HL-60 (cell line): ENCODE measurements at regions not wholly inside any gene's neighbourhood (a gene's known extent, or its start where the extent isn't known, plus 50 kb on each side); places are given as distances from the start of the nearest gene placed in this dataset.

ENCODE experiments used
- DNase-seq, 2 experiments: peaks; one replicate each; pipeline ENCODE4 v3.0.0-alpha.2; 2010 to 2020; ENCODE audit warnings: low read depth in 1 of 2, low spot score in 1 of 2
- H3K27ac ChIP-seq: fragments of 250-450 bp; sonication (Bioruptor Pico); replicated peaks from 2 replicates; pipeline ENCODE4 v1.5.1; 2020; ENCODE audit warnings: mild to moderate bottlenecking, moderate library complexity
- H3K27me3 ChIP-seq: fragments of 250-450 bp; sonication (Bioruptor Pico); 2 replicates; pipeline ENCODE4 v1.5.1; 2021; ENCODE audit warnings: mild to moderate bottlenecking, moderate library complexity; ENCODE audit not compliant: insufficient read depth, poor library complexity, severe bottlenecking
- H3K4me3 ChIP-seq: replicated peaks from 2 replicates; pipeline ENCODE4 v1.5.1; 2011; ENCODE audit warnings: mild to moderate bottlenecking, control low read depth, low read length; ENCODE audit not compliant: insufficient read depth
- GABPA ChIP-seq: IDR thresholded peaks from 2 replicates; pipeline ENCODE4 v1.6.1; 2012; ENCODE audit warnings: low read depth
- POLR2AphosphoS5 ChIP-seq: IDR thresholded peaks from 2 replicates; pipeline ENCODE4 v1.6.1; 2012; ENCODE audit warnings: low read depth
- SPI1 ChIP-seq: IDR thresholded peaks from 2 replicates; pipeline ENCODE4 v1.6.1; 2012; ENCODE audit warnings: low read depth, mild to moderate bottlenecking, borderline replicate concordance
- TF ChIP-seq, protein P1 (sequence below): IDR thresholded peaks from one replicate; pipeline ENCODE4 v1.5.1; 2011; ENCODE audit warnings: low read length, control low read depth, inconsistent platforms; ENCODE audit not compliant: insufficient read depth
- TF ChIP-seq, protein P2 (sequence below): IDR thresholded peaks from 2 replicates; pipeline ENCODE4 v1.6.1; 2012; ENCODE audit warnings: low read depth; ENCODE audit not compliant: insufficient replicate concordance

DNA sequence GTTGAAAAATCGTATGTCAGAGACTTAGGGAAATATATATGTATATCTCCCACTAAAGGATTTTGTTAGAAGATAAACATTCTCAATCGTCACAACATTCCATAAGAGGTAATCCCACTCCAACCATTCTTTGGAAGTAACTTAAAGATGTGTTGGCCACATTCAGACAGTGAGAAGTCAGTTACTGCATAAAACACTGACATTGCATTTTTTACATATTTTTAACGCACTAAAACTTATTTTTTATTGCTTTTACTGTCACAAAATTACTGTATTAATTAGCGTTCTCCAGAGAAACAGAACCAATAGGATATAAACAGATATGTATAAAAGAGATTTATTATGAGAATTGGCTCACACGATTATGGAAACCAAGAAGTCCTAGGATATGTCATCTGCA lies 74.3 kb upstream of the VGLL2 start:
- no peak overlapping the region for H3K4me3 ChIP-seq
- peaks cover 4% of the 10 kb centered on the region for H3K27me3 ChIP-seq
- DNase-seq, result no peak
- TF ChIP-seq GABPA (no peak), SPI1 (no peak), POLR2AphosphoS5 (no peak)
- TF ChIP-seq, protein P1, sequence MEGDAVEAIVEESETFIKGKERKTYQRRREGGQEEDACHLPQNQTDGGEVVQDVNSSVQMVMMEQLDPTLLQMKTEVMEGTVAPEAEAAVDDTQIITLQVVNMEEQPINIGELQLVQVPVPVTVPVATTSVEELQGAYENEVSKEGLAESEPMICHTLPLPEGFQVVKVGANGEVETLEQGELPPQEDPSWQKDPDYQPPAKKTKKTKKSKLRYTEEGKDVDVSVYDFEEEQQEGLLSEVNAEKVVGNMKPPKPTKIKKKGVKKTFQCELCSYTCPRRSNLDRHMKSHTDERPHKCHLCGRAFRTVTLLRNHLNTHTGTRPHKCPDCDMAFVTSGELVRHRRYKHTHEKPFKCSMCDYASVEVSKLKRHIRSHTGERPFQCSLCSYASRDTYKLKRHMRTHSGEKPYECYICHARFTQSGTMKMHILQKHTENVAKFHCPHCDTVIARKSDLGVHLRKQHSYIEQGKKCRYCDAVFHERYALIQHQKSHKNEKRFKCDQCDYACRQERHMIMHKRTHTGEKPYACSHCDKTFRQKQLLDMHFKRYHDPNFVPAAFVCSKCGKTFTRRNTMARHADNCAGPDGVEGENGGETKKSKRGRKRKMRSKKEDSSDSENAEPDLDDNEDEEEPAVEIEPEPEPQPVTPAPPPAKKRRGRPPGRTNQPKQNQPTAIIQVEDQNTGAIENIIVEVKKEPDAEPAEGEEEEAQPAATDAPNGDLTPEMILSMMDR, result no peak
- TF ChIP-seq, protein P2, sequence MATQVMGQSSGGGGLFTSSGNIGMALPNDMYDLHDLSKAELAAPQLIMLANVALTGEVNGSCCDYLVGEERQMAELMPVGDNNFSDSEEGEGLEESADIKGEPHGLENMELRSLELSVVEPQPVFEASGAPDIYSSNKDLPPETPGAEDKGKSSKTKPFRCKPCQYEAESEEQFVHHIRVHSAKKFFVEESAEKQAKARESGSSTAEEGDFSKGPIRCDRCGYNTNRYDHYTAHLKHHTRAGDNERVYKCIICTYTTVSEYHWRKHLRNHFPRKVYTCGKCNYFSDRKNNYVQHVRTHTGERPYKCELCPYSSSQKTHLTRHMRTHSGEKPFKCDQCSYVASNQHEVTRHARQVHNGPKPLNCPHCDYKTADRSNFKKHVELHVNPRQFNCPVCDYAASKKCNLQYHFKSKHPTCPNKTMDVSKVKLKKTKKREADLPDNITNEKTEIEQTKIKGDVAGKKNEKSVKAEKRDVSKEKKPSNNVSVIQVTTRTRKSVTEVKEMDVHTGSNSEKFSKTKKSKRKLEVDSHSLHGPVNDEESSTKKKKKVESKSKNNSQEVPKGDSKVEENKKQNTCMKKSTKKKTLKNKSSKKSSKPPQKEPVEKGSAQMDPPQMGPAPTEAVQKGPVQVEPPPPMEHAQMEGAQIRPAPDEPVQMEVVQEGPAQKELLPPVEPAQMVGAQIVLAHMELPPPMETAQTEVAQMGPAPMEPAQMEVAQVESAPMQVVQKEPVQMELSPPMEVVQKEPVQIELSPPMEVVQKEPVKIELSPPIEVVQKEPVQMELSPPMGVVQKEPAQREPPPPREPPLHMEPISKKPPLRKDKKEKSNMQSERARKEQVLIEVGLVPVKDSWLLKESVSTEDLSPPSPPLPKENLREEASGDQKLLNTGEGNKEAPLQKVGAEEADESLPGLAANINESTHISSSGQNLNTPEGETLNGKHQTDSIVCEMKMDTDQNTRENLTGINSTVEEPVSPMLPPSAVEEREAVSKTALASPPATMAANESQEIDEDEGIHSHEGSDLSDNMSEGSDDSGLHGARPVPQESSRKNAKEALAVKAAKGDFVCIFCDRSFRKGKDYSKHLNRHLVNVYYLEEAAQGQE, result no peak
- H3K27ac ChIP-seq, result no peak overlapping the region

DNA sequence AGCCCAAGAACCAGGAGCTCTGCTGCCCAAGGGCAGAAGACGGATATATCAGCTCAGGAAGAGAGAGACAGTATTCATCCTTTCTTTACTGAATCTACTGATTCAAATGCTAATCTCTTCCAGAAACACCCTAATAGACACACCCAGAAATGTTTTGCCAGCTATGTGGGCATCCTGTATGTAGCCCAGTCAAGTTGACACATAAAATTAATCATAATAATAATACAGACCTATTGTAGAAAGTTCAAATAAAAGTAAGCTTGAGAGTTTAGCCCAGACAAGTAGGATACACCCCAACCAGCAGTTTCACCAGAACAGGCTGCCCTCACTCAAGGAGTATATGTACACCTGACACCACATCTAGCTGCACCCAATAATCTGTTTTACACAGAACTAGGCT lies 73.9 kb upstream of the VGLL2 start:
- DNase-seq, result no peak
- Histone ChIP-seq H3K27ac (no peak overlapping the region), H3K27me3 (peaks cover 4% of the 10 kb centered on the region), H3K4me3 (no peak overlapping the region)
- TF ChIP-seq, protein P2, result no peak

DNA sequence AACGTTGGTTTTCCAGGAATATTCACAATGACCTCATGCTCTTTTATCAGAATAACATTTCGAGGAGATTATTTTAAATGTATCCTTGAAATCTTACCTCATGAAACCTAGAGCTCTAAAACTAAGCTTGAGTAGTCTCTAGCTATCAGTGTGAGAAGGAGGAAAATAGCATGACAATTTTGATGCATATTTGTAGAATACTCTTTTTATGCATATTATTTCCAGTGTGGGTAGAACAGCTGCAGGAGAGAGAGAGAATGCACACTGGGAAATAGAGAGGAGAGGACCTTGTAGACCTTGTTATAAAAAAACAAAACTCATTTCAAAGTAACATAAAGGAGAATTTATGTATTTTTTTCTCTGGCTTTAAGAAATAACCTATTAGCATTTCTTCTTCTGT lies 71.1 kb upstream of the VGLL2 start:
- Histone ChIP-seq H3K27me3 (peaks cover 4% of the 10 kb centered on the region), H3K4me3 (no peak overlapping the region), H3K27ac (no peak overlapping the region)
- no peak for DNase-seq
- TF ChIP-seq, protein P1, result no peak
- TF ChIP-seq SPI1, result no peak

DNA sequence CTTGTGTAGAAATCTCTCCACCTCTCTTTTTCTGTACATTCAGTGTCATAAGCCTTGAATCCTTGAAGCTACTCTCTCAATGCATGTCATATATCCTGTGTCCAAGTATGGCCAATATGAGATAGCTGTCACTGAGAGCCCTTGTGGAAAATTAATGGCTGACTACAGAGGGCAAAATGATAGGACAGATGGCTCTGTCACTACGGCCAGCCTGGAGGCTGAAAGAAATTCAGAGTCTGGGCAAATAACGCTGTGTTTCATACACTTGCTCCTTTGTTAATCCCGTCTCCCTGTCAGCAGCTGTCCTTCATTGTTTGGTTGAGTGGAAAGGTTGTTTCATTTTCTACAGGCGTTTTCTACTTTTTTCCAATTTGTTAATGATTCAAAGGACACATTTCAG lies 70.4 kb upstream of the VGLL2 start:
- Histone ChIP-seq H3K4me3 (no peak overlapping the region), H3K27ac (no peak overlapping the region), H3K27me3 (peaks cover 4% of the 10 kb centered on the region)
- DNase-seq, result no peak
- TF ChIP-seq POLR2AphosphoS5 (no peak), GABPA (no peak)

DNA sequence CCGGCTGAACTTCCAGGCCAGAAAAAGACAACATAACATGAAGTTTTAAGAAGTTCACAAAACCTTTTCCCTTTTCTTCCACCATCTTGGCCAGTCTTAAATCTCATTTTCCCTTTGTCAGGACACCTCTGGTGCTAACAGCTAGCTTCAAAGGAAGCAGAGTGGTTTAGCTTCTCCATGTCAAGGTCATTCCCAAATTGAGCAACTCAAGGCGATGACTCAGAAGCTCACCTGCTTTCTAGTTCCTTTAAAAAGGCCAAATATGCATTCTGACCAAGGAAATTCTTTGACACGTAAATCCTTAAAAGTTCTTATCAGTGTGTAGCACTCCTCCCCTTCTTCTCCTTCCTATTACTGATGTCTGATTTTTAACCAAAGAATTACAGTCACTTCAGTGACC lies 69.6 kb upstream of the VGLL2 start:
- Histone ChIP-seq H3K27ac (no peak overlapping the region), H3K4me3 (no peak overlapping the region), H3K27me3 (peaks cover 4% of the 10 kb centered on the region)
- DNase-seq, result no peak
- TF ChIP-seq, protein P2, result no peak
- TF ChIP-seq GABPA (no peak), POLR2AphosphoS5 (no peak), SPI1 (no peak)
- TF ChIP-seq, protein P1, result no peak
